ENCODE measurements at regions not wholly inside any gene's neighbourhood (a gene's known extent, or its start where the extent isn't known, plus 50 kb on each side); places are given as distances from the start of the nearest gene placed in this dataset.

DNA sequence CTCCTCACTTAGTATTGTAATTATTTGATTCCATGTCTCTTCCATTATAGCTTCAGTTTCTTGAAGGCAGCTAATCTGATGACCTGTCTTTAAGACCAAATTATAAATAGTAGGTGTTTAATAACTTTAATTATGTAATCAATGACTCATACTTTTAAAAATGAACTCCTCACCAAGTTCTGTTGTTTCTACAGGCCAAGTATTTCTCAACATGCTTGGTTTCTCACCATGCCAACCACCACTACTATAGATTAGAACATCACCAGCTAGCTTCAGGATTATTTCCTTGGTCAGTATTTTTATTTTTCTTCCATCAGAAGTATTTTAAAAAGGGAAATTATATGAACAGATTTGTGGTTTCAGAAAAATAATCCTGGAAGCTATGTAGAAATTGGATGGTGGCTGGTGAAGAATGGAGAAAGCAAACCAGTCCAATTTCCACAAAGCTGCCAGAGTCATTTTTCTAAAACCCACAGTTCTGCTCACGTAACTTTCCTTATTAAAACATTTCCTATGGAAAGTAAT, 237.7 kb upstream of the DACH1 start:
- no peaks in the 10 kb centered on the region for H3K9me3 ChIP-seq (ENCODE audit: low read length)
- no peaks in the 10 kb centered on the region for H3K79me2 ChIP-seq (ENCODE audit: insufficient read depth, low read length)
- no peak overlapping the region for H3K27ac ChIP-seq (ENCODE audit: low read depth, low read length, poor library complexity, severe bottlenecking)
- H3F3A ChIP-seq (ENCODE audit: insufficient read depth, low read length): no peaks in the 10 kb centered on the region
- H2AFZ ChIP-seq (ENCODE audit: low read length): no peak overlapping the region
- H3K4me3 ChIP-seq (ENCODE audit: low read depth, low read length, poor library complexity, severe bottlenecking): no peak overlapping the region
- no peak overlapping the region for H3K9ac ChIP-seq (ENCODE audit: low read length)
- H3K27me3 ChIP-seq (ENCODE audit: insufficient read depth, low read length): no peaks in the 10 kb centered on the region
- no peak overlapping the region for H3K4me2 ChIP-seq (ENCODE audit: low read length)
- no peaks in the 10 kb centered on the region for H3K36me3 ChIP-seq (ENCODE audit: insufficient read depth, low read length)
- TF ChIP-seq, protein P1, sequence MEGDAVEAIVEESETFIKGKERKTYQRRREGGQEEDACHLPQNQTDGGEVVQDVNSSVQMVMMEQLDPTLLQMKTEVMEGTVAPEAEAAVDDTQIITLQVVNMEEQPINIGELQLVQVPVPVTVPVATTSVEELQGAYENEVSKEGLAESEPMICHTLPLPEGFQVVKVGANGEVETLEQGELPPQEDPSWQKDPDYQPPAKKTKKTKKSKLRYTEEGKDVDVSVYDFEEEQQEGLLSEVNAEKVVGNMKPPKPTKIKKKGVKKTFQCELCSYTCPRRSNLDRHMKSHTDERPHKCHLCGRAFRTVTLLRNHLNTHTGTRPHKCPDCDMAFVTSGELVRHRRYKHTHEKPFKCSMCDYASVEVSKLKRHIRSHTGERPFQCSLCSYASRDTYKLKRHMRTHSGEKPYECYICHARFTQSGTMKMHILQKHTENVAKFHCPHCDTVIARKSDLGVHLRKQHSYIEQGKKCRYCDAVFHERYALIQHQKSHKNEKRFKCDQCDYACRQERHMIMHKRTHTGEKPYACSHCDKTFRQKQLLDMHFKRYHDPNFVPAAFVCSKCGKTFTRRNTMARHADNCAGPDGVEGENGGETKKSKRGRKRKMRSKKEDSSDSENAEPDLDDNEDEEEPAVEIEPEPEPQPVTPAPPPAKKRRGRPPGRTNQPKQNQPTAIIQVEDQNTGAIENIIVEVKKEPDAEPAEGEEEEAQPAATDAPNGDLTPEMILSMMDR (IDR thresholded peaks at IDR 0.05; ENCODE audit: low read length): no peak
- TF ChIP-seq EZH2 (IDR thresholded peaks at IDR 0.05; ENCODE audit: borderline replicate concordance, low read length): no peak
- no peaks in the 10 kb centered on the region for H3K9me2 ChIP-seq (ENCODE audit: low read depth, low read length)
- H3K4me1 ChIP-seq (ENCODE audit: insufficient read depth, low read length, severe bottlenecking): no peaks in the 10 kb centered on the region
- H4K20me1 ChIP-seq (ENCODE audit: insufficient read depth, low read length): no peaks in the 10 kb centered on the region

DNA sequence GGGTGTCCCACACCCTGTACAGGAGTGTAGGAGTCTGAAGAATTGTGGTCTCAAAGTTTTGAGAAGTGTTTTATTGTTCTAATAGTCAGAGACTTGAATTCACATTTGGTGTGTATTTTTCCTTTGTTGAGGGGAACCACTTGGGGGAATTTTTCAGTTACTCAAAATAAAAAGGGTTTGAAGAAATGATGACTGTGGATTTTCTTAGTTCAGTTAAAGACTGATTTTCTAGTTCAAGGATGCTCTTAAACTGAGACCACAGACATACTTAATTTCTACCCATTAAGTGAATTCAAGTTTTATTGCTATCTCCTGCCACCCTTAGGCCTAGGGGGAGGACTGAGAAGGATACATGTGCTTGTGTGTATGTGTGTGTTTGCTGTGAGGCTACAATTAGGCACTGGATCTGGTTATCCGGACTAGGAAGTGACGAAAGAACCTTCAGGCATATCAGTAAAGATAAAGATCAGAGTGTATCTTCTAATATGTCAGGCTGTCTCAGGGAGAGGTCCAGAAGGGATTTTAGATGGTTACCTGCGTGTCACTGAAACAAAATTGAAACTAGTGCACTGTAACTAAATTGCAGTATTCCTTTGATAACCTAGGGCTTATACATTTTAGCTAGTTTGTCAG, 234.9 kb upstream of the DACH1 start:
- Histone ChIP-seq H3K27me3 (ENCODE audit: insufficient read depth, low read length) (no peaks in the 10 kb centered on the region), H3K4me1 (ENCODE audit: insufficient read depth, low read length, severe bottlenecking) (no peaks in the 10 kb centered on the region), H3K9ac (ENCODE audit: low read length) (no peak overlapping the region), H3K9me3 (ENCODE audit: low read length) (no peaks in the 10 kb centered on the region), H3K9me2 (ENCODE audit: low read depth, low read length) (no peaks in the 10 kb centered on the region), H3K4me2 (ENCODE audit: low read length) (no peak overlapping the region), H3F3A (ENCODE audit: insufficient read depth, low read length) (no peaks in the 10 kb centered on the region), H4K20me1 (ENCODE audit: insufficient read depth, low read length) (no peaks in the 10 kb centered on the region), H2AFZ (ENCODE audit: low read length) (no peak overlapping the region), H3K4me3 (ENCODE audit: low read depth, low read length, poor library complexity, severe bottlenecking) (no peak overlapping the region), H3K27ac (ENCODE audit: low read depth, low read length, poor library complexity, severe bottlenecking) (no peak overlapping the region), H3K79me2 (ENCODE audit: insufficient read depth, low read length) (no peaks in the 10 kb centered on the region), H3K36me3 (ENCODE audit: insufficient read depth, low read length) (no peaks in the 10 kb centered on the region)
- TF ChIP-seq, protein P1 (IDR thresholded peaks at IDR 0.05; ENCODE audit: low read length): no peak
- no peak for TF ChIP-seq EZH2 (IDR thresholded peaks at IDR 0.05; ENCODE audit: borderline replicate concordance, low read length)

- H3K27ac ChIP-seq (ENCODE audit: low read depth, low read length, poor library complexity, severe bottlenecking): no peak overlapping the region
- no peaks in the 10 kb centered on the region for H4K20me1 ChIP-seq (ENCODE audit: insufficient read depth, low read length)
- H3K27me3 ChIP-seq (ENCODE audit: insufficient read depth, low read length): no peaks in the 10 kb centered on the region
- H3F3A ChIP-seq (ENCODE audit: insufficient read depth, low read length): no peaks in the 10 kb centered on the region
- H3K9me2 ChIP-seq (ENCODE audit: low read depth, low read length): no peaks in the 10 kb centered on the region
- no peaks in the 10 kb centered on the region for H3K79me2 ChIP-seq (ENCODE audit: insufficient read depth, low read length)
- no peaks in the 10 kb centered on the region for H3K36me3 ChIP-seq (ENCODE audit: insufficient read depth, low read length)
- H3K4me1 ChIP-seq (ENCODE audit: insufficient read depth, low read length, severe bottlenecking): no peaks in the 10 kb centered on the region
- no peak for TF ChIP-seq EZH2 (IDR thresholded peaks at IDR 0.05; ENCODE audit: borderline replicate concordance, low read length)
- TF ChIP-seq, protein P1 (IDR thresholded peaks at IDR 0.05; ENCODE audit: low read length): no peak
- H3K9me3 ChIP-seq (ENCODE audit: low read length): no peaks in the 10 kb centered on the region
- no peak overlapping the region for H3K4me2 ChIP-seq (ENCODE audit: low read length)
- H3K9ac ChIP-seq (ENCODE audit: low read length): no peak overlapping the region
- H2AFZ ChIP-seq (ENCODE audit: low read length): no peak overlapping the region
- H3K4me3 ChIP-seq (ENCODE audit: low read depth, low read length, poor library complexity, severe bottlenecking): no peak overlapping the region
These were observed 233.3 kb upstream of the DACH1 start for GRCh38 chr13:72100339-72100738.

Measured in OCI-LY1 (cell line).